ENCODE measurements at regions not wholly inside any gene's neighbourhood (a gene's known extent, or its start where the extent isn't known, plus 50 kb on each side); places are given as distances from the start of the nearest gene placed in this dataset.

DNA sequence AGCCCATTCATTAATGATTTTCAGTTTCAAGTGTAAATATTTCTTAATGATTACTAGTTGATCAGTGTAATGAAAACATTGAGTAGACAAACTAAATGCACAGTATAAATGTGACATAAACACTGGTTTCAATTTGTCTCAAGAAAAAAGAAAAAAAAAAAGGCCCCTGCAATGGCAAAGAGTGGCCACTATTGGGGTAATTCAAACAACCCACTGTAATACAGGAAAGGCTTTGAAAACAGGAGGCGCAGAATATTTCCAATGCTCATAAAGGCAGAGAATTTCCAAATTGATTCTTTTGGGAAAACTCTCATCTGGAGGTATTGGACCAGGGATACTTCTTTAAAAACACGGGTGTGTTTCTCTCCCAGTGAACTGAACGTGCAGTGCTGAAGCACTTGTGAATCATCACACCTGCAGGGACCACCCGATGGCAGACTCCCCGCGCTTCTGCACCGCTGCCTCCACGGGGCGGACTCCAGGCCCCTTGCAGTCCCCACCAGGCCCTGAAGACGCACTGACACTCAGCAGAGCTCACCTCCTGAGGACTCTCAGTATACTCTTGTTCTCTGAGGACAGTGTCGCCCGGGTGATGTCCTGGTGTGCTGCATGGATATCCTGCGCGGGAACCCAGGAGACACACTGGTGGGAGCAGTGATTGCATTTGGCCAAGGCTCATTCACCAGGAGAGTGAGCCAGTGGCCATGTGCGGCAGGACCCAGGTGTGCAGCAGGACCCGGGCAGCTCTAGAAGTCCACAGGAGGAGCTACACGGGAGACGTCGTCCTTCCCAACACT lies 227.6 kb upstream of the IRX4 start:
- no peaks in the 10 kb centered on the region for H3K4me1 ChIP-seq
- TF ChIP-seq POLR2A (IDR thresholded peaks at IDR 0.05) (no peak), EP300 (IDR thresholded peaks at IDR 0.05) (no peak)
- TF ChIP-seq, protein P1, sequence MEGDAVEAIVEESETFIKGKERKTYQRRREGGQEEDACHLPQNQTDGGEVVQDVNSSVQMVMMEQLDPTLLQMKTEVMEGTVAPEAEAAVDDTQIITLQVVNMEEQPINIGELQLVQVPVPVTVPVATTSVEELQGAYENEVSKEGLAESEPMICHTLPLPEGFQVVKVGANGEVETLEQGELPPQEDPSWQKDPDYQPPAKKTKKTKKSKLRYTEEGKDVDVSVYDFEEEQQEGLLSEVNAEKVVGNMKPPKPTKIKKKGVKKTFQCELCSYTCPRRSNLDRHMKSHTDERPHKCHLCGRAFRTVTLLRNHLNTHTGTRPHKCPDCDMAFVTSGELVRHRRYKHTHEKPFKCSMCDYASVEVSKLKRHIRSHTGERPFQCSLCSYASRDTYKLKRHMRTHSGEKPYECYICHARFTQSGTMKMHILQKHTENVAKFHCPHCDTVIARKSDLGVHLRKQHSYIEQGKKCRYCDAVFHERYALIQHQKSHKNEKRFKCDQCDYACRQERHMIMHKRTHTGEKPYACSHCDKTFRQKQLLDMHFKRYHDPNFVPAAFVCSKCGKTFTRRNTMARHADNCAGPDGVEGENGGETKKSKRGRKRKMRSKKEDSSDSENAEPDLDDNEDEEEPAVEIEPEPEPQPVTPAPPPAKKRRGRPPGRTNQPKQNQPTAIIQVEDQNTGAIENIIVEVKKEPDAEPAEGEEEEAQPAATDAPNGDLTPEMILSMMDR (IDR thresholded peaks at IDR 0.05), result no peak
- WGBS, 2 donors, result 87 to 88% methylated on average over 14 to 19 of the region's 19 CpGs

DNA sequence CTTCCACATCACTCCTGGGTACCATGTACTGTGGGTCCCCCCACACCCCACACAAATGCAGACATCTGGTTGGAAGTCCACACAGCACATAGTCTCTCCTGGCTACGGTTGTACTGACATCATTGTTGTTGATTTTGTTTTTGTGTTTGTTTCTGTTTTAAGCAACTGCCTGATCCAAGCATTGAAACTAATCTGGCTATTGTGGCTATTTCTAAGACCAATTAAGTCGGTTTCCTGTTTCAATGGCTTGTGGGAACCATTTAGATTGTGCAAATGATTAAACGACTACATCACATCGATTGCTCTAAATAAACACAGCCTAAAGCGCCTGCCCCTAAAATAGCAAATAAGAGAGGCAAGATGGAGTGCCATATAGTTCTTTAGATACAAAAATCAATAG lies 226.8 kb upstream of the IRX4 start:
- no peak for DNase-seq (ENCODE audit: low spot score in 2 of 2)
- 54 to 70% methylated on average over 5 of the region's 5 CpGs for WGBS, 2 donors
- no peaks in the 10 kb centered on the region for H3K27me3 ChIP-seq
- H3K4me3 ChIP-seq, result no peak overlapping the region
- H3K36me3 ChIP-seq, result no peaks in the 10 kb centered on the region
- H3K4me1 ChIP-seq, result no peaks in the 10 kb centered on the region
- TF ChIP-seq, protein P1 (IDR thresholded peaks at IDR 0.05), result no peak
- TF ChIP-seq EP300 (IDR thresholded peaks at IDR 0.05) (no peak), POLR2A (IDR thresholded peaks at IDR 0.05) (no peak)
- peaks cover 0 to 36% (median 0%) of the 10 kb centered on the region in 4 donors for H3K9me3 ChIP-seq
- no peak overlapping the region for H3K27ac ChIP-seq

More for the DNA sequence above, 227.6 kb upstream of the IRX4 start:
- Histone ChIP-seq H3K9me3 (peaks cover 0 to 32% (median 0%) of the 10 kb centered on the region in 4 donors), H3K27ac (no peak overlapping the region), H3K4me3 (no peak overlapping the region), H3K36me3 (no peaks in the 10 kb centered on the region), H3K27me3 (no peaks in the 10 kb centered on the region)
- DNase-seq (ENCODE audit: low spot score in 2 of 2), result no peak

DNA sequence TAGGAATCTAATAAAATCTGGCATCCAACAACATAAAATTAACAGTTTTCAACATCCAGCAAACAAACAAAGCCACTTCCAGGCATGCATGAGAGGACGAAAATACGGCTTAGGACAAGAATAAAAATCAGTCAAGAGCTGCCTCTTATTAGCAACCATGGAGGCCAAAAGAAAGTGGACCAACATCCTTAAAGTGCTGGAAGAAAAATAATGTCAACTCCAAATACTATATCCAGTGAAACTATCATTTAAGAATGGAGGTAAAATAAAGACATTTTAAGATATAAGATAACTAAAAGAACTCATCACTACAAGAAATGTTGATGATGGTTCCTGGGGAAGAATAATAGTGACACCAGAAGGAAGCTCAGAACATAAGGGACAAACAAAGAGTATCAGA lies 224.0 kb upstream of the IRX4 start:
- H3K9me3 ChIP-seq, result peaks cover 0 to 33% (median 0%) of the 10 kb centered on the region in 4 donors
- H3K4me1 ChIP-seq, result no peaks in the 10 kb centered on the region
- H3K27ac ChIP-seq, result no peak overlapping the region
- H3K36me3 ChIP-seq, result no peaks in the 10 kb centered on the region
- no peak overlapping the region for H3K4me3 ChIP-seq
- no peak for DNase-seq (ENCODE audit: low spot score in 2 of 2)
- TF ChIP-seq, protein P1 (IDR thresholded peaks at IDR 0.05), result no peak
- TF ChIP-seq POLR2A (IDR thresholded peaks at IDR 0.05) (no peak), EP300 (IDR thresholded peaks at IDR 0.05) (no peak)
- H3K27me3 ChIP-seq, result no peaks in the 10 kb centered on the region
- 84% methylated on average over 2 of the region's 2 CpGs for WGBS, 2 donors

DNA sequence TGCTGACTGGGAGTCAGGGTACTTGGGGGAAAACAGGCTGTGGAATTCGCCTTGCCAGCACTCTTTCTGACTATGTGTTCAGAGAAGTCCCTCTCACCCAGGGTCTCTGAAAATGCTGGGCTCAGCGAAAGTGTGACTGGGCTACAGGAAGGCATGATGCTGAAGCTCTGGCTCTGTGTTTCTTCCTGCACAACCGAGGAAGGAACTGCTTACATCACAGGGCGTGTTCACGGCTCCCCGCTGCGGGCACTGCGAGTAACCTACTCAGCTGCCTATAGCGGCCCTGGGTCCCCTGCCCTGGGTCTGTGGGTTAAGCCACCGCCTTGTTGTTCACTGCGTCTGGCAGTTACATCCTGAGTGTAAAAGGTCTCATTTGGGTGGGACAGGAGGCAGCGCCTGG lies 222.4 kb upstream of the IRX4 start:
- no peaks in the 10 kb centered on the region for H3K36me3 ChIP-seq
- no peak overlapping the region for H3K27ac ChIP-seq
- WGBS, 2 donors, result 81 to 83% methylated on average over 12 of the region's 12 CpGs
- TF ChIP-seq POLR2A (IDR thresholded peaks at IDR 0.05) (no peak), EP300 (IDR thresholded peaks at IDR 0.05) (no peak)
- TF ChIP-seq, protein P1 (IDR thresholded peaks at IDR 0.05), result no peak
- H3K27me3 ChIP-seq, result no peaks in the 10 kb centered on the region
- H3K9me3 ChIP-seq, result peaks cover 0 to 25% (median 0%) of the 10 kb centered on the region in 4 donors
- DNase-seq (ENCODE audit: low spot score in 2 of 2), result no peak
- H3K4me1 ChIP-seq, result no peaks in the 10 kb centered on the region
- H3K4me3 ChIP-seq, result no peak overlapping the region

DNA sequence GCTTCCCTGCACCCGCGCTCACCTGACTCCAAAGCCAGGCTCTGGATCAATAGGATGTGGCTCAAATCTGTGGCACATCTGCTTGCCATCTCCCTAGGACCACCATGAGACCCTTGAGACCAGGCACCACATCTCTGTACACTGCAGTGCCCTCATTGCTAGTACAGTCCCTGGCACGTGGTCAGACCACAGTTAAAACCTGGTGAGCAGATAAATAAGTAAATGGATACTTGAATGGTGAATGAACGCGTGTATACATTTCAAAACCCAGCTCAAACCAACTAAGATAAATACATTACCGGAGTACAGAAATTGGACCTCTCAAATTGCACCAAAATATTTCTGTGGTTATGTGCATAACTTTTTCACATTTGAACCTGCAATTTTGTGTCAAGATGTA lies 221.2 kb upstream of the IRX4 start:
- TF ChIP-seq, protein P1 (IDR thresholded peaks at IDR 0.05), result no peak
- TF ChIP-seq POLR2A (IDR thresholded peaks at IDR 0.05) (no peak), EP300 (IDR thresholded peaks at IDR 0.05) (no peak)
- H3K4me1 ChIP-seq, result no peaks in the 10 kb centered on the region
- no peaks in the 10 kb centered on the region for H3K27me3 ChIP-seq
- 67 to 68% methylated on average over 6 of the region's 6 CpGs for WGBS, 2 donors
- H3K36me3 ChIP-seq, result no peaks in the 10 kb centered on the region
- DNase-seq (ENCODE audit: low spot score in 2 of 2), result no peak
- H3K27ac ChIP-seq, result no peak overlapping the region
- peaks cover 0 to 25% (median 0%) of the 10 kb centered on the region in 4 donors for H3K9me3 ChIP-seq
- H3K4me3 ChIP-seq, result no peak overlapping the region
